ENCODE measurements at regions not wholly inside any gene's neighbourhood (a gene's known extent, or its start where the extent isn't known, plus 50 kb on each side); places are given as distances from the start of the nearest gene placed in this dataset.

DNA sequence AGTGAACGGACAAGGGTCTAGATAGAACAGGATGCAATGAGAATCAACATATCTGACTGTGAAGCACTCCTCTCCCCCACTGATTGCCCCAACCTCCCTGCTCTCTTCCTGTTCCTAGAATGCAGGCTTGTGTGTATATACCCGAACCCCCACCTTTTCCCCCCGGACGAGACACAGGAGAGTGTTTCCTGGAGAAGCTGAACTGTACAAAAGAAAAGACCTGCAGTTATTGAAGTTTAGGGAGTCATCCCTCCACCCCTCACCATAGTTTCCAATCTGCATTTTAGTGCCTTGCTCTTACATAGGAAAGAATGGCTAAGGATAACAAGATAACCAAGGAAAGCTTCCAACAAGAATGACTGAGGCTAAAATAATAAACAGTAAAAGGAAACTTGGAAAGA is 55.5 kb upstream of the PDE10A start:
- DNase-seq (ENCODE audit: low read depth): no peak
- Histone ChIP-seq H3K9ac (ENCODE audit: low read length) (no peak overlapping the region), H3K9me3 (ENCODE audit: control insufficient read depth, low read length) (no peaks in the 10 kb centered on the region), H3K4me3 (ENCODE audit: low read length) (no peak overlapping the region), H3K27me3 (replicated peaks; ENCODE audit: control insufficient read depth, insufficient read depth, low read length) (peaks cover 13% of the 10 kb centered on the region), H3K4me1 (ENCODE audit: control insufficient read depth, insufficient read depth, low read length) (no peaks in the 10 kb centered on the region), H3K36me3 (ENCODE audit: control insufficient read depth, insufficient read depth, low read length, severe bottlenecking) (no peaks in the 10 kb centered on the region)

- no peak for DNase-seq (ENCODE audit: low read depth)
- Histone ChIP-seq H3K4me3 (ENCODE audit: low read length) (no peak overlapping the region), H3K36me3 (ENCODE audit: control insufficient read depth, insufficient read depth, low read length, severe bottlenecking) (no peaks in the 10 kb centered on the region), H3K9ac (ENCODE audit: low read length) (no peak overlapping the region), H3K9me3 (ENCODE audit: control insufficient read depth, low read length) (no peaks in the 10 kb centered on the region), H3K4me1 (ENCODE audit: control insufficient read depth, insufficient read depth, low read length) (no peaks in the 10 kb centered on the region), H3K27me3 (replicated peaks; ENCODE audit: control insufficient read depth, insufficient read depth, low read length) (peaks cover 13% of the 10 kb centered on the region)
Measured at GRCh38 chr6:165717732-165718465, 54.9 kb upstream of the PDE10A start.

- Histone ChIP-seq H3K27me3 (replicated peaks; ENCODE audit: control insufficient read depth, insufficient read depth, low read length) (peaks cover 13% of the 10 kb centered on the region), H3K4me1 (ENCODE audit: control insufficient read depth, insufficient read depth, low read length) (no peaks in the 10 kb centered on the region), H3K36me3 (ENCODE audit: control insufficient read depth, insufficient read depth, low read length, severe bottlenecking) (no peaks in the 10 kb centered on the region), H3K4me3 (ENCODE audit: low read length) (no peak overlapping the region), H3K9ac (ENCODE audit: low read length) (no peak overlapping the region), H3K9me3 (ENCODE audit: control insufficient read depth, low read length) (no peaks in the 10 kb centered on the region)
- no peak for DNase-seq (ENCODE audit: low read depth)
Measured at GRCh38 chr6:165716886-165717285, 53.8 kb upstream of the PDE10A start.

- no peak for DNase-seq (ENCODE audit: low read depth)
- H3K9ac ChIP-seq (ENCODE audit: low read length): no peak overlapping the region
- peaks cover 6% of the 10 kb centered on the region for H3K27me3 ChIP-seq (replicated peaks; ENCODE audit: control insufficient read depth, insufficient read depth, low read length)
- H3K4me3 ChIP-seq (ENCODE audit: low read length): no peak overlapping the region
- H3K36me3 ChIP-seq (ENCODE audit: control insufficient read depth, insufficient read depth, low read length, severe bottlenecking): no peaks in the 10 kb centered on the region
- no peaks in the 10 kb centered on the region for H3K4me1 ChIP-seq (ENCODE audit: control insufficient read depth, insufficient read depth, low read length)
- H3K9me3 ChIP-seq (ENCODE audit: control insufficient read depth, low read length): no peaks in the 10 kb centered on the region
Measured at GRCh38 chr6:165715428-165715827, 52.4 kb upstream of the PDE10A start.

GRCh38 chr6:165714907-165715306 is 51.9 kb upstream of the PDE10A start:
- no peak overlapping the region for H3K9ac ChIP-seq (ENCODE audit: low read length)
- H3K27me3 ChIP-seq (replicated peaks; ENCODE audit: control insufficient read depth, insufficient read depth, low read length): peaks cover 5% of the 10 kb centered on the region
- H3K4me1 ChIP-seq (ENCODE audit: control insufficient read depth, insufficient read depth, low read length): no peaks in the 10 kb centered on the region
- no peaks in the 10 kb centered on the region for H3K9me3 ChIP-seq (ENCODE audit: control insufficient read depth, low read length)
- no peak for DNase-seq (ENCODE audit: low read depth)
- no peaks in the 10 kb centered on the region for H3K36me3 ChIP-seq (ENCODE audit: control insufficient read depth, insufficient read depth, low read length, severe bottlenecking)
- H3K4me3 ChIP-seq (ENCODE audit: low read length): no peak overlapping the region

DNA sequence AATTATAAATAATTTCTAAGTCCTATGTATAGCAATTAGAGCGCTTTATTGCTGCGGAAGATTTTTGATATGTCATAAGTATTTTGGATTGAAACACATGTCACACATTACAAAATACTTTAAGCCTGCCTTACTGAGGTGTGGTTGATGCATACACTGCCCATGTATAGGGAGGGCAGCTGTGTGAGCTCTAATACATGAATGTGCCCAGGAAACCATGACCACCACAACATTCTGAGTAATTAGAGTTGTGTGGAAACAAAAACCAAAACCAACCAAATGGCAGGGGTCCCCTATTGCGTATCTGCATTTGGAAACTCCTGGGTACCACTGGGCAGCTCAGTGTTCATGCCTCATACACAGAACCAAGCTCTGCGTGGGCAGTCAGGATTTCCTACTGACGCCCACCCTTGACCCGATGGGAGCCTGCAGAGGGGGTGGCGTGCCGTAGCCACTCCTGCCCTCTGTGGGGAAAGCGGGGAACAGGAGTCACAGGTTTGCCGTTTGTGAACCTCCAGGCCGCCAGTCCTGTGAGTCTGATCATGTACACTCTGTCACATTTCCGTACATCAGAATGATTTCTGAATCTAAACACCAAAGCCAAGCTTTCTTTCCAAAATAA is 50.9 kb upstream of the PDE10A start:
- DNase-seq (ENCODE audit: low read depth): no peak
- no peak overlapping the region for H3K4me3 ChIP-seq (ENCODE audit: low read length)
- no peaks in the 10 kb centered on the region for H3K36me3 ChIP-seq (ENCODE audit: control insufficient read depth, insufficient read depth, low read length, severe bottlenecking)
- H3K4me1 ChIP-seq (ENCODE audit: control insufficient read depth, insufficient read depth, low read length): no peaks in the 10 kb centered on the region
- H3K9me3 ChIP-seq (ENCODE audit: control insufficient read depth, low read length): no peaks in the 10 kb centered on the region
- no peak overlapping the region for H3K9ac ChIP-seq (ENCODE audit: low read length)
- no peaks in the 10 kb centered on the region for H3K27me3 ChIP-seq (replicated peaks; ENCODE audit: control insufficient read depth, insufficient read depth, low read length)

Measured in adipocyte (in vitro differentiated cells).